Middle frontal gyrus (tissue), 1 donor: ENCODE measurements at regions not wholly inside any gene's neighbourhood (a gene's known extent, or its start where the extent isn't known, plus 50 kb on each side); places are given as distances from the start of the nearest gene placed in this dataset.

ENCODE experiments used
- DNase-seq: peaks from one replicate; pipeline ENCODE4 v3.0.0-alpha.2; 2015; ENCODE audit warnings: low spot score; ENCODE audit errors: extremely low spot score

DNA sequence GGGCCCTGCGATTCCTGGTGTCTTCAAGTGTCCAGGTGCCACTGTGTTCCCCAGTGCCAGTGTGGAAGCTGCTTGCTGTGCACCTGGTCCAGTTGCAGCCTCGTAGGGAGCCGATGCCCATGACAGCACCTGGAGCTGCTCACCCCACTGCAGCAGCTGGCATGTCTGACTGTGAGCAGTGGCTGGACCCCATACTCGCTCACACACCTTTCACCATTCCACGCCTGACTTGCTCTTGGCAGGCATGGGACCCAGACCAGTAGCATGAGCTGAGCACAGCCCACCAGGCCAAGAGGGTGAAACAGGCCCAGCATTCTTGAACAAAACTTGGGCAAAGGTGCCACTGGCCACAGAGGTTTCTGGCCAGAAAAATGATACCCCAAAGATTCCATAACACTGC, 124.5 kb upstream of the THY1 start:
- no peak for DNase-seq

DNA sequence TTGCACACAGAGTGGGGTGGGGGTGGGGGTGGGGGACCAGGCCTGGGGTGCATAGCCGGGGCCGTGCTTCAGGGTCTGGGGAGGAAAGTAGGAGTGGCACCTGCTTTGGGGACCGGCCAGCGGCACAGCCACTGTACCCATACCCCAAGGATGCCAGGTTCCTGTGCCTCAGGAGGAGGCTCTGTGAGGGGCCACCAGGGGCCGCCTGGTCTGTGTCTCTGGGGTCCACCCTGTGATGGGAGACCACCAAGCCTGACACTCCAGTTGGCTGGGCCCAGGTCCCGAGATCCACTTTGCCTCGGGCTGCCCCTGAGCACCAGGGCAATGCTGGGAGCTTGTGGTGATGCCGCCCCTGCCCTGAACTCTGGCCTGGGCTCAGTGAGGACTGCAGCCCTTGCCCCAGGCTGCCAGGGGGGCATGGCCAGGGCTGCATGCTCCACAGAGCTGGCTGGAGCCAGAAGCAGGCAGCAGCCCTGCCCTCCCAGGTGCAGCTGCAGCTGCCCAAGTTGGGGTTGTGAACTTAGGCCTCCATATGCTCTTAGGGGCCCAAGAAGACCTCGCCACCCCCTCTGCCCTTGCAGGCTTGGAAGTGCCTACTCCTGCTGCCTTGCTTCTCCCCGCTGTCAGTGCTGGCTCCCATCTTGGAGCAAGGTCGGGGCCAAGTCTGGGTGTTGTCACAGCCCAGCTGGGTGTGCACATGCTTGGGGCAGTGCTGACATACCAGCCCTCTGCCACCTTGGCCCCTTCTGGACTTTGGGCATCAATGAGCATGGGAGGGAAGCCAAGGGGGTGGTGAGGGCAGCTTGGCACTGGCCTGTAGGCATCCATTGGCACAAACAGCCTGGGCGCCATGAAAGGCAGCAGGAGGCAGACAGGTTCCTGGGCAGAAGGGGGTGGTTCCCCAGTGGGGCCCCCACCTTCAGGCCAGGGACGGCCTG, 123.3 kb upstream of the THY1 start:
- DNase-seq = no peak

DNA sequence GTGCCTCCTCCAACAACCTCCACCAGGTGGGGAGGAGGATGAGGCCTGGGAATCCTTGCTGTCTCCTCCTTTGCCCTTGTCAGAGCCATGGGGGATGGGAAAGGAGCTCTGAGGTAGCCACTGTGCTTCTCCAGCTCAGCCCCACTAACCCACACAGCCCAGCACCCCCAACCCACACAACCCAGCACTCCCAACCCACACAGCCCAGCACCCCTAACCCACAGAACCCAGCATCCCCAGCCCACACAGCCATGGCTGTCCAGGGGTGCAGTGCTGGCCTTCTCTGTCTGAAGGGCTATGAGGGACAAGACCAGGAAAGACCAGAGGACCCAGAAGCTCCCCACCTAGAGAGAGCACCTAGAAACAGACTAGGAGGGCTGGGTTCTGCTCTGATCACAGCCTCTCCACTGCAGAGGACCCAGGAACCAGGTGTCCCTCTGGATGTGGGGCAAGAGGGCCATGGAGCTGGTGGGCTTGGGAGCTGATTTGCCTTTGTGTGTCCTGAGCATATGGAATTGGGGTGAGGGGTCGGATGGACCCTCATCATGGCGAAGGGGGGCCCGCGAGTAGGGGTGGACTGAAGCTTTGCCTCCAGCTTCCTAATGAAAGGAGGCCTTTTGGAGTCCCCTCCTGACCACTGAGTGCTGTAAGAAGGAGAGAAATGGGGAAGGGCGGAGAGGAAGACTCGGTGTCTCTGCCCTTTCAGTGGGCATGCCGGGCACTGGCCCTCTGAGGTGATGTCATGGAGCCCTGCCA, 117.6 kb upstream of the THY1 start:
- no peak for DNase-seq

DNA sequence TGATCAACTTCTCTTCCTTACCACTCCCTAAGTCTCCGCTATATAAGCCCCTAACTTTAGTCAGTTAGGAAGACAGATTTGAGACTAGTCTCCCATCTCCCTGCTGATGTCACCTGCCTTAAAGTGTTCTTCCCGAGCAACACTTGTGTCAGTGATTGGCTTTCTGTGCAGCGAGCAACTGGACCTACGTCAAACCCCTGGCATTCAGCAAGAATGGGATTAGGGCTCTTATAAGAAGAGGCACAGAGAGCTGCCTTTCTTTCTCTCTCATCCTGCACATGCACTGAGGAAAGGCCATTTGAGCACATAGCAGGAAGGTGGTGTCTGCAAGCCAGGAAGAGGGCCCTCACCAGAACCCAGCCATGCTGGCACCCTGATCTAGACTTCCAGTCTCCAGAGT, 116.6 kb upstream of the THY1 start:
- no peak for DNase-seq

DNA sequence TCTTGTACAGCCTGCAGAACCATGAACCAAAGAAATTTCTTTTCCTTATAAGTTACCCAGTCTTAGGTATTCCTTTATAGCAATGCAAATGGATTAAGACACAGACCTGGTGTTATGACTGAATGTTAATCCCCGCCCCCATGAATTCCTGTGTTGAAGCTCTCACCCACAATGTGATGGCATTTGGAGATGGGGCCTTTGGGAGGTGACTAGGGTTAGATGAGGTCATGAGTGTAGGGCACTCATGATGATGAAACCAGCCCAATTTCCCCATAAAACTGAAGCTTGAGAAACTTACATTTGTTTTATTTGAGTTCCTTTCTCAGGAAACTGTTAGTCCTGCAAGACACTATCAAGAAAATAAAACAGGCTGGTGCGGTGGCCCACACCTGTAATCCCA, 115.8 kb upstream of the THY1 start:
- no peak for DNase-seq

DNA sequence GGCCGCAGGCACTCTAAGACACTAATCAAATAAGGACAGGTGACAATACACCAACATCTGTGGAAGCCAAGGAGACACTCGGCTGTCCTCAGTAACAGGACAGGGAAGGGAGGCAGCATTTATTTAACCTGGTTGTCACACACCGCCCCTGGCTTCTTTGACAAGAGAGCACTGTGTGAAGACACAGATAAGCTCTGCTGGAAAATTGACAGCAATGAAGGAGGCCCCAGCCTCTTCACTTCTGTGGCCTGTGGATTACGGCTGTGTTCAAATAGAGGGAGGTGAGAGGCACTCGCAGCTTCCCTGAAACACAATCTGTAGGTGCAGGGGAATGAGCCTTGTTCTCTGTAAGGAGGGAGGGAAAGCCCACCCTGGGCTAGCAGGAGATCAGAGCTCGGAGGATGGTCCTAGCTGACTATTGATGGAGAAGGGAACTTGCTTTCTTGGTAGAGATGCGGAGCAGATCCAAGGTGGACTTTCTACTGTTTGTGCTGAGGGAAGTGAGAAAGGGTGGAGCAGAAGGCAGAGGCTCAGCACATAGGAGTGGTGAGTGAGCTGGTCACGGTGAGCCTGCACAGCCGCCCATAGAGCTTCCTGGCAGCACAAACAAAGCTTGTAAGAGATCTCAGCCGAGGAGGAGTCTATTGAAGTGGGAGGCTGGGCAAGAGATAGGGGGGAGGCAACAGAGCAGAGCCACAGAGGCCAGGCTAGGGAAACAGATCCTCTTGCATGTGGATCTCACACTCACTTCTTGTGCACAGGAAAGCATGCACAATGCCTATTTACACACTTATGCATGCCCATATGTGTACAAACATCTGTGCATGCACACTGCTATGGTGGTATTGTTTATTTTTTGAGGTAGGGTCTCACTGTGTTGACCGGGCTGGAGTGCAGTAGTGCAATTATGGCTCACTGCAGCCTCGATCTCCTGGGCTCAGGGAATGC, 114.6 kb upstream of the THY1 start:
- DNase-seq = no peak

DNA sequence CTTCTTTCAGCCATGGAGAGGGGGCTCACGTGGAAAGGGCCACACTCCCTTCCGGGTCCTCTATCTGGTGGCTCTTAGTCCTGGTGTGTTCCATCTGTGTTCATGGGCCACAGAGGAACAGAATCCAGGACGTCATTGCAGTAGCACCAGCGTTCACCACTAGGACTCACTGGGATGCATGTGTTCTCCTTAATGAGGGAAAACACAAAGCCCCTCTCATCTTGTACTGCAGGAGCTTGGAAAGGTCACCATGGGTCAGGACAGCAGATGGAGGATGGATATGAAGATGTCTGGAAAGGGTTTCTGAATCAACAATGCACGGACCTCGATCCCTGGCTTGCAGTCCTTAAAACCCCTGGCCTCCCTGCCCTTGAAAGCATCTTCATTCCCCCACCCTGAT, 113.8 kb upstream of the THY1 start:
- no peak for DNase-seq

DNA sequence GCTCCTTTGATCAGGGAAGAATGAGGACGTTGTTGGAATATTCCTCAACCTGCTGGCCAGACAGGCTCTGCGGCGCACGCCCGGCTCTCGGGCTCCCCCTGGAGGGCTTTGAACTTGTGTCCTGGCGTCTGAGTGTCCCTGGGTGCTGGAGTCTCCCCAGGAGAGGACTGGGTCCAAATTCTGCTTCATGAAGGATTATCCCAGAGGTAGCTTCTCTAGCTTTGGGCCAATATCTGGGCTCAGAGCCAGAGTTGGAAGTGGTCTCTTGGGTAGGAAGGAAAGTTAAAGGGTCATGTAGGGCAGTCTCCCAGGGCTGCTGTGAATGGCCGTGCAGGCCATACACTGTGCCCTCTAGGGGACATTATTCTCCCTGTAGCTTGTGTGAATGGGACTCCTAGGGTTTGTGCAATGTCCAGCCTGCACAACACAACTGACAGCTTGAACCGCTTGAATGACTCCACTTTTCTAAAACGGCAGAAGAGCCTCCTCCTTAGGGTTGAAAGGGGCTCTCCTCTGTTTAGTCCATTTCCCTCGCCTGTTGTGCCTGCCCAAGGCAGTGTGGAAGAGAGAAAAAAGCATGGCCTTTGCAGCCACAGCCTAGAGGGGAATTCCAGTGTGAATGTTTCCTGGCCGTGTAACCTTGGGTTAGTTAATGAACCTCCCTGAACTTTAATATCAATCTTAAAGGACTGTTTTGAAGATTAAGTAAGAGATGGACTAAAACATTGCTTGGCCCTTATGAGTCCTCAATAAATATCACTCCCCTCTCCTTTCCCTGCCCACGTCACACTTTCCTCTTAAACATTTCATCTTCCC, 111.2 kb upstream of the THY1 start:
- peak; percentile 56 for DNase-seq

DNA sequence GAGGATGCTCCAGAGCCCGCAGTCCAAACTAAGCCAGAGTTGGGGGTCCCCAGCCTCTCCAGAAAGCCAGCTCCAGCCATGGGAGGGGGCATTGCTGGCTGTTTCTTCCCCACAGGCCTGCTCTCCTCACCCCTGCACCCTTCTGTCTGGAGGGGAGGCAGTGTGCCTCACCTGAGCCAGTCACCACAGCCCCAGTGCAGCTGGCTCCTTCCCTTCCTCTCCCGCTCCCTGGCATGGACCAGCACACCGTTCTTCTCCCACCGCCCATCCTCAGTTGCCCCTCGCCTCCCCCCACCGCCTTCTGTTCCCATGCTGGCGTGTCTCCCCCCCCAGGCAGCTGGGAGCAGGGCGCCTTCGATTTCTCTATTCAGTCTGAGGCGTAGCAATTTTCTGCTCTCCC, 110.5 kb upstream of the THY1 start:
- no peak for DNase-seq

DNA sequence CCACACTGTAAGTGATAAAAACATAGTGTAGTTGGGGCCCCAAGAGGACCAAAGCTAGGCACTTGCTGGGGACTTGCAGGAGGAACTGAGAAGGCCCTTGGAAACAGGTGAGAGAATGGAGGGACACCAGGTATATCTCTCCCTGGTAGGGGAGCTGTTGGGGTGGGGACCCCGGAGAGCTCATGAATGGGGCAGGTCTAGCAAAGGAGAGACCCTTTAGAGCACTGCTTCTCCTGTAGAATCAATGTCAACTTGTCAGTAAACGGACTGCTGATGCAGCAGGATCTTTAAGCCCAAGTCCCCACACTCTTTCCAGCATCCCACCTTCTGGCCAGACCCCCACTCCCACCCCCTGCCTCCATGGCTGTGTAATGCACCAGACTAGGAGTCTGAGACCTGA, 109.6 kb upstream of the THY1 start:
- DNase-seq = no peak

DNA sequence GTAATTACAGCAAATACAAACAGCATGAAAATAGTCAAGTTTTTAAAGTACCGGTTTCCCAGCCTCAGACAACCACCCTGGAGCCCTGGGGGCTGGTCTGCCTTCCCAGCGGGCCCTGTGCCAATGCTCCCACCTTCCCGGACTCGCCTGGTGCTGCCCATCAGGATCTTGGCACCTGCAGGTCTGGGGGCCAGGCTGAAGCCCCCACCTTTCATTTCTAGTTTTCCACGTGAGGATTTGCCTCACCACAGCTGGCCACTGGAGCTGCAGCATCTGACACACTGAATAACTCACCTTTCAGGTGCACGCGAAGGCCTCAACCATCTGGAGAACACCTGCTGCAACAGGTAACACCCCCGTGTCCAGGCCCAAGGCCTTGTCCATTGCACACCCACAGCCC, 108.7 kb upstream of the THY1 start:
- no peak for DNase-seq

DNA sequence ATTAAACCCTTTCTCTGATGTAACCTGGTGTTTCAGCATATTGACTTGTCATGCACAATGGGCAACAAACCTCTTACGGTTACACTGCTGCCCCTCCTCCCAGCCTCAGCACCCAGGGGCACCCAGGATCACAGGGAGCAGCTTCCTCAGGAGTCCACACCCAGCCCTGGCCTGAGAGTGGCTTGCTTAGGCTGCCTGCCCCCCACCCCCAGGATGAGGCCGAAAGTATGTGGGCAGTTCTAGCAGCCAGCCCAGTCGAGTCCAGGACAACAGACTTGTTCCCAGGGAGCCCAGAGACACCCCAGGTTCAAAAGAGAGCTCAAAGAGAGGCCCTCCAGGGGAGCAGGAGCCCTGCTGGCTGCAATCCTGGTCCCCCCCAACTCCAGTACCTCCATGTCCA, 108.1 kb upstream of the THY1 start:
- no peak for DNase-seq

DNA sequence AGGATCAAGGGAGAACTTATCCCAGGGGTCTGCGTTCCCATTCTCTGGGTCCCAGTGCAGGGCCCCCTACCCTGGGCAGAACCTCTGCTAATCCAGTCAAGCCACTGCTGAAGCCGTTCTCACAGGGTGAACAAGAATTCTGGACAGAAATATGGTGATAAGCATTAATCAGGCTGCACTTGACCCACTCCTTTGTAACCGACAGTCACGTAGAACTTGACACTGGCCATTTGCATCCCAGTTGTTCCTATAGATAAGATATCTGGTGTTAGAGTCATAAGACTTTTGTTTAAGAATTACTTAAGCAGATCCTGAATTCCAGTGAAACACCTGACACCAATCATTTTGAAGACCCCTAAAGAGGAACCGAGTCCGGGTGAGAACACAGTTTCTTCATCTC, 107.5 kb upstream of the THY1 start:
- no peak for DNase-seq

DNA sequence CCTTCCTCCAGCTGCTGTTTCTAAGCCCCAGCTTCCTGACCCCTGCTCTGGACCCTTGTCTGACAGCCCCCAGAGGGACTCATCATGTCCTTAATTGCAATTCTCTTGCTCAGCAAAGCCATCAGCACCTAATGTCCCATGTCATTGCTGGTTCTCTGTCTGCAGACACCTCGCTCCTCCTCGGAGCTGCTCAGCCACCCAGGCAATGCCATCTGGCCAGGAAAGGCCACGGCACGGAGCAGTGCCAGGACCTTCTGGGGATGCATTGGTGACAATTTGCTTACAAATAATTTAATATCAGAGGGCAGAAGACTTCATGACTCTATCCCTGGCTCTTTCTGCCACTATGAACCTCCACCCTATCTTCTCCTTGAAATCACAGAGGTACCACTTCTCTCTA, 107.0 kb upstream of the THY1 start:
- no peak for DNase-seq

DNA sequence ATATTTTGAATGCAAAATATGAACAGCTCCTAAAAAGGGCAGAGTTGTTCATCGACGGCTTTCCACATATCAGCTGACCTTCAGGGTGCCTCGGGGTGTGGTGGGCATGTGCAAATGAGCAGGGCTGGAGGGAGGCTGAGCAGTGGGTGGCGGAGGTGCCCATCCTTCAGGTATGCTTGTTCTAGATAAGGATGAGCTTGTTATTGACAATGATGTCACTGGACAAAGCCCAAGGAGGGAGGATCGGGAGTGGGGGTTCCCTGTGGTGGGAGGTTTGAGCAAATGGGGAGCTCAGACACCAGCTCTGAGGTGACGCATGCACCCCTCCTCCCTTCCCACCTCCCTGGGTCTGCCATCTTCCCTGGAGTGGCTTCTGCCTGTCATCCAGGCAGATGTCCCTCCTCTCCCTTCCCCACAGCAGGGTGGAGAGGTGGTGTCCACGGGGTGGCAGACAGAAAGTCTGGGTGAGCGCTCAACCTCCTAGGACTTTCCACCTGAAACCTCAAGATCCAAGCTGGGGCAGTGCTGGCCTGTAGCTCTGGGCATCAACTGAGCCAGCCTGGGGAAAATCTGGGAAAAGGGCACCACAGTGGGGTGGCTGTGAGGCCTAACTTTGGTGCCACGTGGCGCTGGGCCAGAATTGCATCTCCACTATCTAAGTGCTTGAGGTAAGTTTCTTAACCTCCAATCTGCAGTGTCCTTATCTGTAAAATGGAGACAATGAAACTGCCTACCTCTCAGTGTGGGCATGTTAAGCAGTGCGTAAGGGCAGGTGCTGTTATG, 106.3 kb upstream of the THY1 start:
- no peak for DNase-seq

DNA sequence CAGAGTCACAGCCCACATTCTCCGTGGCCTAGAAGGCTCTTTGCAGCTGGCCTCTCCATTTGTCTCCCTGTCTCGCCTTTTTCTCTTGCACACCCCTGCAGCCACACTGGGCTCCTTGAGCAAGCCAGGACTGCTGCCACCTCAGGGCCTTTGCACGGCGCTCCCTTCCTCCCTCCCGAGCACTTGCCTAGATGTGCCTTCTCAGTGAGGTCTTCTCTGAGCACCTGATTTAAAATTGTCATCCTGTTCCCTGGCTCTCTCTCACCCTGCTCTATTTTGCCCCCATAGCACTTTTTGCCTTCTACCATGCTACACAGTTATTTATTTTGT, 102.9 kb upstream of the THY1 start:
- no peak for DNase-seq

DNA sequence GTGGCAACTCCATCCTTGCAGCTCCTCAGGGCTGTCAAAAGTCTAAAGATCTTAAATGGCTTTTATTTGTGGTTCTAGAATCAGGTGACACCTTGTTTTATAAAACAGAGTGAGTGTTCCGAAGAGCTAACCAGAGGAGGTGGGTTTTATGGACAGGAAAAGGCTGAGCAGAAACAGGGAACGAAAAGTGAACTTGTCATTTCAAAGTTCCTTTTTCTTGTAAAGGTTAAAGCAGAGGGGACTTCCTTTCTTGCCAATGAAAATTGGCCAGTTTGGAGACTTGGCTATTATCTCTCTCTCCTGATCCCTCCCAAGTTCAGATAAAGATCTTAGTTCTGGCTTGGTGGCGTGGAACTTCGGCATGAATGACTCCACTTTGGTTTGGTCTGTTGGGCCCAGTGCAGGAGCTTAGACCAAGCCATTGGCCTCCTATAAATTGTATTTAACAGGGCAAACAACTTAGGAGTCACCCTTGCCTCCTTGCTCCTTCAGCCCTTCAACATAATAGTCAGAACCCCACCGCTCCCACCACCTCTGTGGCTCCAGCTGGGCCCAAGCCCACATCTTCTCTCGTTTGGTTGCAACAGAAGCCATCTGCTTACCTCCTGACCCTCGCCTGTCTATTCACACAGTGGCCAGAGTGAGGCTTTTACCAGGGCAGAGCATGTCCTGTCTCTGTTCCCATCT, 102.4 kb upstream of the THY1 start:
- no peak for DNase-seq

DNA sequence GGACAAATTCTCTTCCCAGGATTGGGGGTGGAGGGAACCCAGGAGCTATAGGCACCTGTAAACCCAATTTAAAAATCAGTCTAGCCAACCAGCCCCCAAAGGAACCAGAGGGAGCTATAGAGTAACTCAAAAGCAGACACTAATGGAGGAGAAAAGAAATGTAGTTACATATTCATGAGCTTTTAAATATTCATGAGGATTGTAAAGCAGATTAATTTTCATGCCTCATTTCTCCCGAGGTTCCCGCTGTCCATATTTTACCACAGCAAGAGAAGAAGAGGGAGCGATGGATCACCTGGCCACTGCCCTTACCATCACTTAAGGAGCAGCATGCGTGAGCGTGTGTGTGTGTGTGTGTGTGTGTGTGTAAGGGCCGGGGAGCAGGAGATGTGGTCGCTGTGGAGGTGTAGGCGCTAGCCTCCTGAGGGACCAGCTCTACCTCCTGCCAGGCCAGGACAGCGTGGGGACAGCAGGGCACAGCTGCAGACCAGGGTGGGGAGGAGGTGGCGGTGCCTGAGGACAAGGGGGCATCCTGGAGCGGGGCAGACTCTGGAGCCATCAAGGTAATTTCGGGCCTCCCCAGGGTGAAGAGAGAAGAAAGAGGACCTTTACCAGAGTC, 100.7 kb upstream of the THY1 start:
- DNase-seq = no peak

DNA sequence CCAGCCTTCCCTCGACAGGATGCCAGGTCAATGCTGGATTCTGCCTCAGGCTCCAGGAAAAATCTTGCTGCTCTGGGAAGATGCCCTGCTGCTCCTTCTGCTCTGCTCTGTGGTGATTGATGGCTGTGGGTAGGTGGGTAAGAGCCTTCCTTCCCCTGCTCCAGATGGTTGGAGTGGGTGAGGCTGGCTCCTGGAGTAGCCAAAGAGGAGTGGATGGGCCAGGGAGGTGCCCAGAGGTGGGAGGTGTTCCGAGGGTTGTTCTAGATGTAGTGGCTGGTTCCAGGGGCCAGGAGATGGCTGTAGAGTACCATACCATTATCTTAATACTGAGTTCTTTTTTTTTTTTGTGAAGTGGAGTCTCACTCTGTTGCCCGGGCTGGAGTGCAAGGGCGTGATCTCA, 99.6 kb upstream of the THY1 start:
- DNase-seq = no peak
